ENCODE measurements at regions not wholly inside any gene's neighbourhood (a gene's known extent, or its start where the extent isn't known, plus 50 kb on each side); places are given as distances from the start of the nearest gene placed in this dataset.

DNA sequence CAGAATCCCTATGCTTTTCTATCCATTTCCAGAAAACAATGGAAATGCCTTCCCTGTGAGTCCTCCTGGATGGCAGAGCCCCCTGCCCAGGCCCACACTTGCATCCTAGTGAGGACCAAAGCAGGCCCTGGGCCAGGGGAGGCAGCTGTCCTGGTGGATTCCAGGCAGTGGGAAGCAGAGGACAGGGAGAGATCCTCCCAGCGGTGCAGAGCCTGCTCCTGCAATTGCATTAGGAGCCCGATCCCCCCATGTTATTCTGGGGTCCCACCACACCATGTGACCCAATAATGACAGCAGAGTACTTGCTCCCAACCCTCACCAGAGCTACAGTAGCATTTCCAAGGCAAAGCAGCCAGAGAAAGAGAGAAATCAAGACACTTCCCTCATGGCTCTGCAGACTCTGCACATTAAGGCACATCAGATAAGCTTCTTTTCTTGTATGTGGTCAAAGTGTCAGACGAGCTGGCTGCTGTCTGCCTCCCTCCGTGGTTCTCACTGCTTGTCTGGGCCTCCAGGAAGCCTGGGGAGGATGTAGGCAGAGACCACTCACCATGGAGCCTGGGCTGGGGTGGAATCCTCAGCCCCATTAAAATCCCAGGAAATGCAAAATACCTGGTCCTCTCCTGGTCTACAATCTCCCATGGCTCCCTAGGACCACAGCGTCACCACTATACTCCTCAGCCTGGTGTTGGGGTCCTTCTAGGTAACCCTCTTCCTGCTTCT lies 54.9 kb upstream of the RUNX3 start:
- peak; percentile 21 to 60 (median 40) for DNase-seq

DNA sequence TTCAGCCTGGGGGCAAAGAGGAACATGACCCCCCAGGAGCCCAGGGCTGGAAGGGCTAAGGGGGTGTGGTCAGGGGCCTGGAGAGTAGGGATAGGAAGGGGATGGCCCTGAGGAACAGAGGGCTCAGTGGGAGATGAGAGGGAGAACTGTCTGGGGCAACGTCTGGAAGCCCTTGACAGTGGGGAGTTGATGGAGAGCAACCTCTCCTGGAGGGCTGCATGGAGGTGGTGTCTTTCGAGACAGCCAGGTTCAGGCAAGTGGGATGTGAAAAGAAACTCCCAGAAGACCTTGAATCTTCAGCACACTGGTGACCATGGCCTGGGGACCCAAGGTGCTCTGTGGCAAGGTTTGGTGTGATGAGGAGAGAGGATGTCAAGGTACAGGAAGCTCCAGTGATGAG lies 54.2 kb upstream of the RUNX3 start:
- DNase-seq: no peak

- no peak for DNase-seq
Measured at GRCh38 chr1:24983006-24983680, 53.1 kb upstream of the RUNX3 start.

DNA sequence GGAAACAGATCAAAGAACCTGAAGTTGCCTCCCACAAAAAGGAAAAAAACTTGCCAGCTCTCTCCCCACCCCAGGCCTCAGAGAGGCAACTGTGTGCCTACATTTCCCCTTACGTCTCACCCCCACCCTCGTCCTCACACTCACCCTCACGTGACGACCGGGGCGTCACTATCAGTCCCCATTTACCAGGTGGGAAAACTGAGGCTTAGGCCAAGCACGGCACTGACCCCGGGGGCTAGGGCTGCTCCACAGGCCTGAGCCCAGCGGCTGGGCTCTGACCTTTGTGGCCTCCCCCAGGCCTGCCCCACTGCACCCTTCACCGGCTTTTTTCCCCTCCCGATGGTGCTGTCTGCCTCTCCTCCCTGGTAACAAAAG lies 51.5 kb upstream of the RUNX3 start:
- DNase-seq: no peak

DNA sequence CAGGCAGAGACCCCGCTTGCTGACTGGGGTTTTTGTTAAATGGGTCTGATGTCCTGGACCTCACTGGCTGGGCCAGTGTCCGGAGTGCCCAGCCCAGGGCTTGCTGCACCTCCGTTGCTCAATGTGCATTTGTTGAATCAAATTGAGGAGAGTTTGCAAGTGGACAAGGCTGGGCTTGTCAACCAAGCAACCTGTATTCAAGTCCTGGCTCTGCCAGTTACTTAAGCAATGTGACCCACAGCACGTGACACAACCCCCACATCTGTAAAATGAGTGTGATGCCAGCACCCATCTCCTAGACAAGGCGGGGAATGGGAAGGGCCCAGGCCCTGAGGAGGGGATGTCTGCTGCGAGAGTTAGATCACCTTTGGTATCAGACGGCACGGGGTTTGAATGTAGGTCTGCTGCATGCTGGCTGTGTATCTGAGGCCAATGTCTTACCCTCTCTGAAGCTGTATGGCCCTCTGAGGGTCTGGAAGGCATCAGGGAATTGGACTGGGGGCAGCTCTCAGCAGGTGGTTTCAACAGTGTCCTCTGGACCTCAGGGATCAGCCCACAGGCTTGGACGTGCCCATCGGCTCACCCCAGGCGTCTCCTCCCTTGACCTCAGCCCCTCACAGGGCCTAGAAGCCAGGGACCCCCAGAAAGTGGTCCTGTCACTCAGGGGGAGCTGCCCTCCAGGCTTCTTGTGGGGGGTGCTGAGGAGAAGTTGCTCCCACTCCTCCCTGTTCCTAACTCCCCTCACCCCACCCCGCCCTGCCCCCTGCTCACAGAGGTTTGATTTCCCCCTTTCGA lies 51.0 kb upstream of the RUNX3 start:
- peak in 1 of 4 experiments; percentile 1 for DNase-seq
